Inflammatory macrophage (primary cell): ENCODE measurements at regions not wholly inside any gene's neighbourhood (a gene's known extent, or its start where the extent isn't known, plus 50 kb on each side); places are given as distances from the start of the nearest gene placed in this dataset.
"Not testable (repeated sequence)": the region's sequence is repeated elsewhere in the genome, so short reads cannot be mapped to it uniquely, and the experiment has no call there.

ENCODE experiments used
- DNase-seq, 2 donors: peaks; one replicate each; pipeline ENCODE4 v3.0.0-alpha.2; 2020 to 2022

GRCh38 chr18:40208958-40209357 lies 1746.1 kb upstream of the PIK3C3 start:
- peak in 1 of 2 donors; percentile 73 for DNase-seq

GRCh38 chr18:40197711-40198110 lies 1757.3 kb upstream of the PIK3C3 start:
- DNase-seq = no peak

- no peak for DNase-seq
These were observed 1768.4 kb upstream of the PIK3C3 start for GRCh38 chr18:40186677-40187076.

- DNase-seq = no peak
These were observed 1775.1 kb upstream of the PIK3C3 start for GRCh38 chr18:40179729-40180461.

- DNase-seq = no peak
These were observed 1787.0 kb upstream of the PIK3C3 start for GRCh38 chr18:40168026-40168425.

GRCh38 chr18:40163254-40163653 lies 1791.8 kb upstream of the PIK3C3 start:
- DNase-seq = no peak

GRCh38 chr18:40160361-40160760 lies 1794.7 kb upstream of the PIK3C3 start:
- DNase-seq = no peak

GRCh38 chr18:40159141-40160017 lies 1795.7 kb upstream of the PIK3C3 start:
- DNase-seq = no peak

- DNase-seq = no peak
These were observed 1797.9 kb upstream of the PIK3C3 start for GRCh38 chr18:40157120-40157519.

- DNase-seq = no peak
These were observed 1802.2 kb upstream of the PIK3C3 start for GRCh38 chr18:40152859-40153258.

GRCh38 chr18:40148960-40149359 lies 1806.1 kb upstream of the PIK3C3 start:
- no peak for DNase-seq

GRCh38 chr18:40133253-40133652 lies 1821.8 kb upstream of the PIK3C3 start:
- DNase-seq = no peak

GRCh38 chr18:40132438-40132837 lies 1822.6 kb upstream of the PIK3C3 start:
- DNase-seq = not testable (repeated sequence)

- DNase-seq = no peak
These were observed 1830.9 kb upstream of the PIK3C3 start for GRCh38 chr18:40124107-40124506.

GRCh38 chr18:40120796-40121391 lies 1834.1 kb upstream of the PIK3C3 start:
- DNase-seq = no peak

GRCh38 chr18:40120356-40120755 lies 1834.7 kb upstream of the PIK3C3 start:
- no peak for DNase-seq

GRCh38 chr18:40119581-40119980 lies 1835.5 kb upstream of the PIK3C3 start:
- not testable (repeated sequence) for DNase-seq

GRCh38 chr18:40110455-40110854 lies 1844.6 kb upstream of the PIK3C3 start:
- no peak for DNase-seq

- DNase-seq = no peak
These were observed 1845.6 kb upstream of the PIK3C3 start for GRCh38 chr18:40109252-40110049.

- no peak for DNase-seq
These were observed 1846.4 kb upstream of the PIK3C3 start for GRCh38 chr18:40108596-40108995.

GRCh38 chr18:40102903-40103302 lies 1852.1 kb upstream of the PIK3C3 start:
- DNase-seq = no peak

GRCh38 chr18:40099641-40100040 lies 1855.4 kb upstream of the PIK3C3 start:
- DNase-seq = no peak

- no peak for DNase-seq
These were observed 1858.4 kb upstream of the PIK3C3 start for GRCh38 chr18:40096675-40097074.
